Liver (tissue), 8 donors: ENCODE measurements at regions not wholly inside any gene's neighbourhood (a gene's known extent, or its start where the extent isn't known, plus 50 kb on each side); places are given as distances from the start of the nearest gene placed in this dataset.

Experiments
- DNase-seq: peaks from one replicate; pipeline ENCODE4 v3.0.0-alpha.2; 2017; ENCODE audit warnings: low spot score
- H3K27ac ChIP-seq, 2 donors: one replicate each; pipeline ENCODE4 v1.7.0; 2013; ENCODE audit warnings: inconsistent platforms in 2 of 2, low read length in 2 of 2, control low read depth in 1 of 2, low read depth in 1 of 2, mild to moderate bottlenecking in 1 of 2
- H3K27me3 ChIP-seq, 4 donors: one replicate each; pipeline versions ENCODE4 v1.6.1 to v1.7.0; 2013; ENCODE audit warnings: low read length in 3 of 4, inconsistent platforms in 1 of 4, mild to moderate bottlenecking in 1 of 4, moderate library complexity in 1 of 4; ENCODE audit not compliant: control insufficient read depth in 4 of 4, insufficient read depth in 4 of 4
- H3K36me3 ChIP-seq, 4 donors: one replicate each; pipeline versions ENCODE4 v1.6.1 to v1.7.0; 2013; ENCODE audit warnings: low read length in 3 of 4, mild to moderate bottlenecking in 3 of 4, low read depth in 1 of 4, moderate library complexity in 1 of 4; ENCODE audit not compliant: control insufficient read depth in 4 of 4, insufficient read depth in 3 of 4
- H3K4me1 ChIP-seq, 4 donors: one replicate each; pipeline versions ENCODE4 v1.6.1 to v1.7.0; 2013; ENCODE audit warnings: low read length in 3 of 4, mild to moderate bottlenecking in 3 of 4, moderate library complexity in 1 of 4; ENCODE audit not compliant: control insufficient read depth in 4 of 4, insufficient read depth in 4 of 4
- H3K4me3 ChIP-seq, 3 donors: one replicate each; pipeline versions ENCODE4 v1.6.1 to v1.7.0; 2013; ENCODE audit warnings: low read length in 3 of 3, control low read depth in 1 of 3, low read depth in 1 of 3, mild to moderate bottlenecking in 1 of 3
- H3K9ac ChIP-seq, 2 donors: one replicate each; pipeline ENCODE4 v1.7.0; 2013; ENCODE audit warnings: low read length in 2 of 2, mild to moderate bottlenecking in 2 of 2, moderate library complexity in 2 of 2, control low read depth in 1 of 2, low read depth in 1 of 2
- H3K9me3 ChIP-seq, 4 donors: one replicate each; pipeline versions ENCODE4 v1.6.1 to v1.7.0; 2013; ENCODE audit warnings: low read length in 3 of 4; ENCODE audit not compliant: control insufficient read depth in 4 of 4
- CTCF ChIP-seq: fragments of 150-350 bp; IDR thresholded peaks from 2 replicates; pipeline ENCODE4 v1.5.1; 2017; ENCODE audit warnings: improper control_type of control experiment, low read depth, low read length; ENCODE audit not compliant: missing input control
- EGR1 ChIP-seq, 2 donors: IDR thresholded peaks; 2 replicates each; pipeline ENCODE4 v1.6.1; 2016 to 2018; ENCODE audit warnings: antibody characterized with exemption in 2 of 2, low read depth in 2 of 2
- FOXA1 ChIP-seq: IDR thresholded peaks from 2 replicates; pipeline ENCODE4 v1.6.1; 2016; ENCODE audit warnings: antibody characterized with exemption
- FOXA2 ChIP-seq: IDR thresholded peaks from 2 replicates; pipeline ENCODE4 v1.6.1; 2016; ENCODE audit warnings: antibody characterized with exemption
- GABPA ChIP-seq, 2 donors: IDR thresholded peaks in 1 of 2; conservative IDR thresholded peaks in 1 of 2; 2 replicates each; pipeline ENCODE4 v1.6.1; 2016; ENCODE audit warnings: antibody characterized with exemption in 2 of 2, mild to moderate bottlenecking in 1 of 2, moderate library complexity in 1 of 2
- HNF4A ChIP-seq, 2 donors: conservative IDR thresholded peaks; 2 replicates each; pipeline ENCODE4 v1.6.1; 2016; ENCODE audit warnings: antibody characterized with exemption in 2 of 2, mild to moderate bottlenecking in 2 of 2
- HNF4G ChIP-seq: IDR thresholded peaks from 2 replicates; pipeline ENCODE4 v1.6.1; 2016; ENCODE audit warnings: antibody characterized with exemption
- JUND ChIP-seq, 2 donors: IDR thresholded peaks; 2 replicates each; pipeline ENCODE4 v1.6.1; 2016; ENCODE audit warnings: antibody characterized with exemption in 2 of 2
- NR2F2 ChIP-seq: IDR thresholded peaks from 2 replicates; pipeline ENCODE4 v1.6.1; 2016; ENCODE audit warnings: antibody characterized with exemption
- RAD21 ChIP-seq, 2 donors: IDR thresholded peaks; 2 replicates each; pipeline ENCODE4 v1.6.1; 2016; ENCODE audit warnings: antibody characterized with exemption in 2 of 2, mild to moderate bottlenecking in 2 of 2
- REST ChIP-seq: IDR thresholded peaks from 2 replicates; pipeline ENCODE4 v1.6.1; 2016; ENCODE audit warnings: antibody characterized with exemption, mild to moderate bottlenecking
- RXRA ChIP-seq, 2 donors: IDR thresholded peaks; 2 replicates each; pipeline ENCODE4 v1.6.1; 2017 to 2018; ENCODE audit warnings: antibody characterized with exemption in 2 of 2, mild to moderate bottlenecking in 1 of 2
- SP1 ChIP-seq: IDR thresholded peaks from 2 replicates; pipeline ENCODE4 v1.6.1; 2018; ENCODE audit warnings: antibody characterized with exemption, mild to moderate bottlenecking
- TAF1 ChIP-seq: conservative IDR thresholded peaks from 2 replicates; pipeline ENCODE4 v1.6.1; 2016; ENCODE audit warnings: antibody characterized with exemption, mild to moderate bottlenecking
- YY1 ChIP-seq: IDR thresholded peaks from 2 replicates; pipeline ENCODE4 v1.6.1; 2016; ENCODE audit warnings: antibody characterized with exemption, mild to moderate bottlenecking
- ZBTB33 ChIP-seq: IDR thresholded peaks from 2 replicates; pipeline ENCODE4 v1.6.1; 2016; ENCODE audit warnings: antibody characterized with exemption
- whole genome bisulfite sequencing: extraction: QIAGEN DNeasy Blood & Tissue Kit; methylation state at CpG from one replicate; pipeline ENCODE4 v1.1.7; 2013; 5-methylcytosine and 5-hydroxymethylcytosine counted together
- donor health status: healthy.
- donor health status: healthy.
- donor health status: healthy.
- donor health status: healthy.
- donor health status: healthy.

- no peak for DNase-seq
- no peak overlapping the region for H3K4me3 ChIP-seq
- no peak overlapping the region for H3K9ac ChIP-seq
- TF ChIP-seq REST: no peak
- TF ChIP-seq YY1: no peak
- TF ChIP-seq EGR1 (IDR thresholded peaks at IDR 0.05; ENCODE audit: low read depth in 2 of 2): no peak
- no peak for TF ChIP-seq CTCF
- no peak for TF ChIP-seq FOXA2
- TF ChIP-seq TAF1: no peak
- TF ChIP-seq RAD21 (IDR thresholded peaks at IDR 0.05): no peak
- no peak for TF ChIP-seq FOXA1
- TF ChIP-seq GABPA (IDR thresholded peaks at IDR 0.05 in 1 of 2, conservative IDR thresholded peaks at IDR 0.05 in 1 of 2): no peak
- no peak for TF ChIP-seq SP1
- no peak for TF ChIP-seq NR2F2
- TF ChIP-seq HNF4A (conservative IDR thresholded peaks at IDR 0.05): no peak
- no peak for TF ChIP-seq HNF4G
- no peaks in the 10 kb centered on the region for H3K36me3 ChIP-seq
- H3K27ac ChIP-seq: no peak overlapping the region
- H3K27me3 ChIP-seq: peaks cover 0 to 3% (median 0%) of the 10 kb centered on the region in 4 donors
- H3K9me3 ChIP-seq: peaks cover 0 to 3% (median 2%) of the 10 kb centered on the region in 4 donors
- 77% methylated on average over 5 of the region's 5 CpGs for WGBS
- no peaks in the 10 kb centered on the region for H3K4me1 ChIP-seq
Measured at GRCh38 chr5:2617461-2617860, 134.0 kb downstream of the IRX2 start.

- no peak for DNase-seq
- TF ChIP-seq YY1: no peak
- no peaks in the 10 kb centered on the region for H3K4me1 ChIP-seq
- WGBS: 79% methylated on average over 4 of the region's 4 CpGs
- H3K36me3 ChIP-seq: no peaks in the 10 kb centered on the region
- H3K27me3 ChIP-seq: peaks cover 0 to 3% (median 0%) of the 10 kb centered on the region in 4 donors
- H3K4me3 ChIP-seq: no peak overlapping the region
- H3K9me3 ChIP-seq: peaks cover 0 to 3% (median 2%) of the 10 kb centered on the region in 4 donors
- H3K9ac ChIP-seq: no peak overlapping the region
- no peak overlapping the region for H3K27ac ChIP-seq
Measured at GRCh38 chr5:2615917-2616316, 135.6 kb downstream of the IRX2 start.

GRCh38 chr5:2614571-2614970 lies 136.9 kb downstream of the IRX2 start:
- no peaks in the 10 kb centered on the region for H3K4me1 ChIP-seq
- no peak for DNase-seq
- H3K36me3 ChIP-seq: no peaks in the 10 kb centered on the region
- peaks cover 0 to 5% (median 4%) of the 10 kb centered on the region in 4 donors for H3K9me3 ChIP-seq
- no peak overlapping the region for H3K4me3 ChIP-seq
- 86% methylated on average over 11 of the region's 11 CpGs for WGBS
- no peaks in the 10 kb centered on the region for H3K27me3 ChIP-seq
- H3K27ac ChIP-seq: no peak overlapping the region
- no peak overlapping the region for H3K9ac ChIP-seq
- TF ChIP-seq JUND (IDR thresholded peaks at IDR 0.05) (no peak), TAF1 (no peak), RXRA (IDR thresholded peaks at IDR 0.05) (no peak), CTCF (no peak), NR2F2 (no peak), ZBTB33 (no peak), YY1 (no peak), HNF4G (no peak), FOXA1 (no peak), SP1 (no peak), FOXA2 (no peak), RAD21 (IDR thresholded peaks at IDR 0.05) (no peak), HNF4A (conservative IDR thresholded peaks at IDR 0.05) (no peak)
